HG03025 (cell line): ENCODE measurements at regions not wholly inside any gene's neighbourhood (a gene's known extent, or its start where the extent isn't known, plus 50 kb on each side); places are given as distances from the start of the nearest gene placed in this dataset.

Experiments
- ATAC-seq: cut with Tn5 transposase; IDR thresholded peaks from one replicate; pipeline ENCODE4 v1.9.1; 2021; ENCODE audit warnings: mild to moderate bottlenecking, moderate library complexity; ENCODE audit not compliant: unreplicated experiment, low FRiP score

- no peak for ATAC-seq
Measured at GRCh38 chr2:196248467-196249094, 77.2 kb upstream of the STK17B start.

GRCh38 chr2:196249171-196249570 lies 77.8 kb upstream of the STK17B start:
- no peak for ATAC-seq

GRCh38 chr2:196249860-196250259 lies 78.5 kb upstream of the STK17B start:
- peak; percentile 81 for ATAC-seq

GRCh38 chr2:196251132-196251531 lies 79.8 kb upstream of the STK17B start:
- ATAC-seq = no peak

- no peak for ATAC-seq
Measured at GRCh38 chr2:196252408-196253115, 81.2 kb upstream of the STK17B start.

- no peak for ATAC-seq
Measured at GRCh38 chr2:196253116-196253480, 81.7 kb upstream of the STK17B start.

- no peak for ATAC-seq
Measured at GRCh38 chr2:196256585-196256984, 85.2 kb upstream of the STK17B start.

- ATAC-seq = no peak
Measured at GRCh38 chr2:196257086-196257485, 85.7 kb upstream of the STK17B start.

- ATAC-seq = no peak
Measured at GRCh38 chr2:196258407-196258806, 87.0 kb upstream of the STK17B start.

GRCh38 chr2:196259507-196260481 lies 88.4 kb upstream of the STK17B start:
- ATAC-seq = no peak

- no peak for ATAC-seq
Measured at GRCh38 chr2:196260546-196260945, 89.2 kb upstream of the STK17B start.

GRCh38 chr2:196262606-196263005 lies 91.2 kb upstream of the STK17B start:
- ATAC-seq = no peak

GRCh38 chr2:196263181-196263747 lies 91.9 kb upstream of the STK17B start:
- peak; percentile 96 for ATAC-seq

- no peak for ATAC-seq
Measured at GRCh38 chr2:196266351-196266750, 95.0 kb upstream of the STK17B start.

GRCh38 chr2:196266855-196267254 lies 95.5 kb upstream of the STK17B start:
- ATAC-seq = no peak

- ATAC-seq = no peak
Measured at GRCh38 chr2:196268025-196268424, 96.6 kb upstream of the STK17B start.

GRCh38 chr2:196268538-196269338 lies 97.4 kb upstream of the STK17B start:
- no peak for ATAC-seq

- ATAC-seq = no peak
Measured at GRCh38 chr2:196271795-196272194, 100.4 kb upstream of the STK17B start.

- ATAC-seq = peak; percentile 60
Measured at GRCh38 chr2:196274387-196274809, 103.0 kb upstream of the STK17B start.
